PFSK-1 (cell line): ENCODE measurements at regions not wholly inside any gene's neighbourhood (a gene's known extent, or its start where the extent isn't known, plus 50 kb on each side); places are given as distances from the start of the nearest gene placed in this dataset.

ENCODE experiments used
- POLR2AphosphoS5 ChIP-seq: IDR thresholded peaks from 2 replicates; pipeline ENCODE4 v1.6.1; 2012; ENCODE audit warnings: low read depth, mild to moderate bottlenecking, control low read depth, low read length, moderate library complexity
- SIN3A ChIP-seq: IDR thresholded peaks from 2 replicates; pipeline ENCODE4 v1.6.1; 2012; ENCODE audit warnings: mild to moderate bottlenecking, low read length, moderate library complexity, borderline replicate concordance; ENCODE audit not compliant: insufficient read depth
- TAF1 ChIP-seq: IDR thresholded peaks from 2 replicates; pipeline ENCODE4 v1.6.1; 2012; ENCODE audit warnings: low read length, control low read depth, borderline replicate concordance; ENCODE audit not compliant: insufficient read depth

DNA sequence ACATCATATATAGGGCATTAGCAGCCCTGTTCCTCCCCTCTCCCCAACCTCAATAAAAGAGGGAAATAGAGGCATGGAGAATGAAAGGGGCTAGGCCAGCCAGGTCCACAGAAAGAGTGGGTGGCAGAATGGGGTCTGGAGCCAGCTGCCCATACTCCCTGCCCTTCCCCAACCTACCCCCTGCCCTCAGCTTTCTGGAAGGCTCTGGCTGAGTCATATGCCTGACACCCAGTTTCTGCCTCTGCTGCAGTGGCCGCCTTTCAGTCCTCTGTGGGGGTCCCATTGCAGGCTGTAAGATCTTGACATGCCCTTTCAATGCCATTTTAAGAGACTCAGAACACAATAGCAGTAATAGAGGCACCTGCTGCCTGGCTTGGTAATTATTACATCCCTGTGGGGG lies 95.7 kb downstream of the LINGO1 start:
- TF ChIP-seq SIN3A = no peak
- no peak for TF ChIP-seq POLR2AphosphoS5
- TF ChIP-seq TAF1 = no peak
